ENCODE measurements at regions not wholly inside any gene's neighbourhood (a gene's known extent, or its start where the extent isn't known, plus 50 kb on each side); places are given as distances from the start of the nearest gene placed in this dataset.

- no peak overlapping the region for H3K4me2 ChIP-seq (ENCODE audit: insufficient read depth, low read length)
- H3K4me1 ChIP-seq (ENCODE audit: control insufficient read depth, extremely low read depth, insufficient read depth, low read length): no peaks in the 10 kb centered on the region
- H2AFZ ChIP-seq (ENCODE audit: low read depth, low read length): no peak overlapping the region
- TF ChIP-seq JUN (IDR thresholded peaks at IDR 0.05; ENCODE audit: borderline replicate concordance, insufficient read depth, insufficient read length, low read depth) (no peak), MYC (IDR thresholded peaks at IDR 0.05; ENCODE audit: low read depth, low read length) (no peak), POLR2AphosphoS5 (IDR thresholded peaks at IDR 0.05; ENCODE audit: insufficient read depth, low read depth, low read length) (no peak), GATA2 (IDR thresholded peaks at IDR 0.05; ENCODE audit: insufficient read depth, insufficient read length, low read depth, low read length) (no peak), POLR2A (IDR thresholded peaks at IDR 0.05; ENCODE audit: low read depth, low read length) (no peak), MAX (IDR thresholded peaks at IDR 0.05; ENCODE audit: insufficient read depth, insufficient read length) (no peak), CTCF (IDR thresholded peaks at IDR 0.05; ENCODE audit: extremely low read depth in 1 of 2, insufficient read depth in 1 of 2, low read depth in 1 of 2, low read length in 2 of 2) (no peak), EZH2 (IDR thresholded peaks at IDR 0.05; ENCODE audit: borderline replicate concordance, low read depth, low read length, severe bottlenecking) (no peak), FOS (IDR thresholded peaks at IDR 0.05; ENCODE audit: borderline replicate concordance, insufficient read depth, low read length) (no peak)
- BruUV-seq (replicated peaks): no TSS peak
- H4K20me1 ChIP-seq (replicated peaks; ENCODE audit: control insufficient read depth, extremely low read depth, insufficient read depth, low read length): no peaks in the 10 kb centered on the region
- H3K27ac ChIP-seq (ENCODE audit: insufficient read depth, low read depth, low read length): no peak overlapping the region
- H3K27me3 ChIP-seq (ENCODE audit: control insufficient read depth in 2 of 2, insufficient read depth in 2 of 2, low read length in 2 of 2): no peaks in the 10 kb centered on the region
- POLR2A ChIA-PET: no interaction called here
- H3K9ac ChIP-seq (replicated peaks; ENCODE audit: extremely low read depth, insufficient read depth, low read length): no peak overlapping the region
- H3K36me3 ChIP-seq (ENCODE audit: control insufficient read depth in 2 of 2, extremely low read depth in 1 of 2, insufficient read depth in 2 of 2, low read length in 2 of 2): no peaks in the 10 kb centered on the region
- H3K9me1 ChIP-seq (replicated peaks; ENCODE audit: control insufficient read depth, extremely low read depth, insufficient read depth, low read length): no peaks in the 10 kb centered on the region
- no peaks in the 10 kb centered on the region for H3K79me2 ChIP-seq (ENCODE audit: control insufficient read depth, insufficient read depth, low read length)
- dilution Hi-C loops (cut with MboI; ENCODE audit: extremely low pct_ligation_motif_present, low sequenced_read_pairs) (no loop called here), intact Hi-C loops (cut with micrococcal nuclease) (no loop called here)
- CTCF ChIA-PET: interaction anchor here (1.4 to 2.1 kb wide), 3 partner anchors 16 to 52 kb away, joined by 3 to 6 read pairs (median 6); no protein-coding TSS in a partner anchor
- FAIRE-seq (peak; percentile 26), DNase-seq (ENCODE audit: low read depth, low spot score) (peak; percentile 39)
- no peak overlapping the region for H3K4me3 ChIP-seq (replicated peaks in 1 of 3; ENCODE audit: insufficient read depth in 1 of 3, low read depth in 1 of 3, low read length in 3 of 3)
- no peaks in the 10 kb centered on the region for H3K9me3 ChIP-seq (replicated peaks; ENCODE audit: control insufficient read depth, insufficient read depth, low read length)
Observed at GRCh38 chr13:107427536-107427935, 787.8 kb downstream of the LIG4 start.
